Renal cortical epithelial cell (primary cell): ENCODE measurements at regions not wholly inside any gene's neighbourhood (a gene's known extent, or its start where the extent isn't known, plus 50 kb on each side); places are given as distances from the start of the nearest gene placed in this dataset.

Experiments
- DNase-seq: peaks from one replicate; pipeline ENCODE4 v3.0.0-alpha.2; 2011; ENCODE audit warnings: low read depth

DNA sequence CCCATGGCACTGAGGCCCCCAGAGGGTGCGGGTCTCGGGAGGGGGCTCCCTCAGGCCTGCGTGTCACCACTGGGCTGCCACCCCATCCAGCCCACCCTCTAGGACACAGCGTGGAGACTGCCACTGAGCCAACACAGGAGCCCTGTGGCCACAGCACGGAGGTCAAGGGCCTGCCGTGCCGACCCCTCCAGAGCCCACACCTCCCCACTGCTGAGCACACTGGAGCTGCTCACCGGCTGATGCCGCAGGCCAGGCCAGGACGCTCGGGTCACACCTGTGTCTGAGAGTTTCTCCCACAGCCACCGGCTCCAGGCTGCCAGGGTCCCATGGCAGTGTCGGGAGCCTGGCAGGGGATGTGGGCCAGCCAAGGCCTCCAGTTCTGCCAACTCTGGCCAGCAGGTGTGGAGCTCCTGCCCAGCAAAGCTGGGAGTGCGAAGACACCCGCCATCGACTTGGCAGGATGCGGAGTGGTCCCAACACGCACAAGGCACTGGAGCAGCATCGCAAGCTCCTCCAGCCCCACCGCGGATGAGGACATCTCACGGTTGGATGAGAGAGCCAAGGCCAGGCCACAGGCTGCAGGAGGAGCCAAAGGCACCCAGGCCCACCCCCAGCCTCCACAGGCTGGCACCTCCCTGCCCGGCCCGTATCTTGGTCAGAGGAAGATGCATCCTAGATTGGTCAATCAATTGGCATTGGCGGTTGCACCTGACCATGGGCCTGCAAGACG, 187.1 kb downstream of the BRD1 start:
- no peak for DNase-seq

DNA sequence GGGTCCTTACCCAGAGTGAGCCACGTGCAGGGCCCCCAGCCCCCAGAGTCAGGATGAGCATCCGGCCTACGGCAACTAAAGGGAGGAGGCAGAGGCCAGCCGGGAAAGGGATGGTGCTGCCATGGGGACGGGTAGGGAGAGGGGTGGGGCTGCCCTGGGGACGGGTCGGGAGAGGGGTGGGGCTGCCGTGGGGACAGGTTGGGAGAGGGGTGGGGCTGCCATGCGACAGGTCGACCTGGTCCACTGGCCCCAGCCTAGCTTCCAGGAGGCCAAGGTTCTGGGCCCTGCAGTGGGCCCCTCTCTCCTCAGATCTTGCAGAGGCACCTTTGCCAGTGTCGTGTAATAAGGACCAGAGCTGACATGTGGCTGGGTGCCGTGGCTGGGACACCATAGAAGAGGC, 187.7 kb downstream of the BRD1 start:
- no peak for DNase-seq

DNA sequence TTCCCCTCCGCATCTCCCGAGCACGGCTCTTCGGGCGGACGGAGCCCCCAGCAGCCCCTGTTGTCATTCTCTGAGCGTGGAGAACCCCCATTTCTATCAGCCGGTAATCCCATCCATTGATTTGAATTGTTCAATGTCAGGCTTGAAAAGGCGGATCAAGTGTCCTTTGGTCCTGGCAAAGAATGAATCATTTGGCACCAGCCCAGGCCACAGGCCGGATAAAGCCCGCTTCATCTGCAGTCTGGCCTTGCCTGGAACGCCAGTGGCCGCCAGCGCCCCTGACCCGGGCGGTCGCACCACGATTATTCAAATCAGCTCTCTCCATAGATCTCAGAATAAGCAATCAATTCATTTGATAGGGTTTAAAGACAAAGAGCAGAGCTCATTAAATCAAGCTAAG, 188.9 kb downstream of the BRD1 start:
- no peak for DNase-seq

DNA sequence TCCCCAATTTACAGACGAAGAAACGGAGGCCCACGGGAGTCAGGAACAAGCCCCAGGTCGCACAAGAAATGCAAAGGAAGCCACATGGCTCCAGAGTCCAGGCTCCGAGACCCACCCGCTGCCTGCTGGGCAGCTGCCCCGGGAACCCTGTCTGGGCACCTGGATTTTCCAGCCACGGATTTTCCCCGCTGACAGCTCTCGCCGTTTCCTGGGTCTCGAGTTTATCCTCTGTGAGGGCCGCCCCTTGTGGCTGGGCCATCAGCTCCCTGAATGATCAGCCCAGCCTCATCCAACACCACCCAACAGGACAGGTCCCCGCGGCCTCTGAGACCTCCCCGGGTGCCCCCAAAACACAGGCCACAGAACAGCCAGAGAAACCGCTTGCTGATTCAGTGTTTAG, 189.7 kb downstream of the BRD1 start:
- DNase-seq = no peak

DNA sequence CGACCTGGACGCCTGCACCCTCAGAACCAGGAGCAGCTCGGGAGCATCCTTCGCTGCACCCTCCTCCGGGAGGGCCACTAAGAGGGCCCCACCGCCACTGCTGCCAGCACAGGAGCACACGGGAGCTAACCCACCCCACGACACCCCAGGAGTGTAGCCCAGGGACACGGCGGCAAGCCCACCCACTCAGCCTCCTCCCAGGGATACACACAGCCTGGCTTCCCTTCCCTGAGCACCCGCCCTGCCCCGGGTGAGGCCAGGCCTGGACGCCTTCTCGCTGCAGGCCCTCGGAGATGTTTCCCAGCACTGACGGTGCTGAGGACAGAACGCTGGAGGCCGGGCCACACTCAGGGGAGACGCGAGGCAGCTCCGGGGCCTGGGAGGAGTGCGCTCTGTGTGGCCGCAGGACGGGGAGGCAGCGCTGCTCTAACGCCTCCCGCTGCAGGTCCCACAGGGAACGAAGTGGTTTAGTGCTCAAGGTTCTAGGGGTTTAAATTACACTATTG, 190.4 kb downstream of the BRD1 start:
- no peak for DNase-seq

DNA sequence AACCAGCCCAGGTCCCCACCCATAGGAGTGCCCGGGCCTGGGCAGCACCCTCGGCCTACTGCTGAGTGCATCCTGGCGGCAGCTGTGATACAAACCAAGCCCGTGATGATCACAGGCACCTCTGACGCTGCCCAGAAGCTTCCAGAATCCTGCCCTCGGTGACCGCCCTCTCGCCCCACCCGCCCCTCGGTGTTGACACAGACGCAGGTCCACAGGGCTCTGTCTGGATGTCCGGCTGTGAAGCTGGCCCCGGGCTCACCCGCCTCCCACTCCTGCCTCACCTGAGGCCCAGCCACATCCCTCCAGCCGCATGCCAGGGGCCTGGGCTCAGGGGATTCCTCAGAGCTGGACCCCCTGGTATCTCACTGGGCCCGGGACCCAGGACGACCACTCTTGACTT, 191.0 kb downstream of the BRD1 start:
- DNase-seq = no peak

DNA sequence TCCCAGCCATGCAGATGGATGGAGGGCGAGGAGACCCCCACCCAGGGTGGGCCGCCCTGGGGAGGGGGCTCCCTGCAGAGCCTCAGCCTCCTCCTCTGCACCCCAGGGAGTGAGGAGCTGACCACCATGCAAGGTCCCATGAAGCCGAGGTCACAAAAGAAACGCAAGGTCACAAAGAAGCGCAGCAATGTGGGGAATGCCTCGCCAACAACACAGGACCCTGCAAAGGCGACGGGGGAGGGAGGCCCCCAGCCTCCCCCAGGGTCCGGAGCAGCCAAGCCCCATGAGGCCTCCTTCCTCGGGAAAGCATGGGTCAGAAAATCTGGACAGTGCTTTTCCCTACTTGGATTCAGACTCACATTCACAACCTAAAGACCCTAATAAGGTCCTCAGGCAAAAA, 191.5 kb downstream of the BRD1 start:
- no peak for DNase-seq

DNA sequence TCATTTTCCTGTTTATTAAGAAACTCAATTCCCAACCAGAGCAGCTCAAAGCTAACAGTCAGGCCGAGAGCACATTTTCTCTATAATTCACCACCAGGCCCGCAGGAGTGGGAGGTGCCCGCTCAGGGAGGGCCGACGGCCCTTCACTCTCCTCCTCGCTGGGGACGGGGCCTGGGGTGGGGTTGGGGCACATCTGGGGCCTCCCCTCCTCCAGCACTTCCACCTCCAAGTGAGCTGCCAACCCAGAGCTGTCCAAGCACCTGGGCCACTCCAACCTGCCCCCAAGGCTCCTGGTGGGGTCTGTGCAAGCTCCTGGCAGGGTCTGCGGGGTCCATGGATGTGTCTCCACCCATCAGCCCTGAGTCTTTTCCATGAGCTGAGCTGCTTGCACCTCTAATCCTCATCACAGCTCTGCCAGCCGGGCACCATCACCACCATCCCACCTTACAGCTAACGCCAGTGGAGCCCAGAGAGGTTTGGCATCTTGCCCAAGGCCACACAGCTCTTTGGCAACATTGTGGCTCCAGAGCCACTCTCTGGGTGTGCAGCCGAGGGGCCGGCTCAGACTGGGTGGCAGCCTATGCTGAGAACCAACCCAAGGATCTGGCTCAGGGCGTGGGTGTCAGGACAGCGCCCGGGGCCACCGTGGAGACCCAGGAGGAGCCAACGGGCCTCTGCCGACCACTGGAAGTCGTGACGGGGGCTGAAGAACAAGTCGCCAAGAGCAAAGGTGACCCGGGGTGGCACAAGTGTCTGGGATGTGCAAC, 193.5 kb downstream of the BRD1 start:
- DNase-seq = no peak

DNA sequence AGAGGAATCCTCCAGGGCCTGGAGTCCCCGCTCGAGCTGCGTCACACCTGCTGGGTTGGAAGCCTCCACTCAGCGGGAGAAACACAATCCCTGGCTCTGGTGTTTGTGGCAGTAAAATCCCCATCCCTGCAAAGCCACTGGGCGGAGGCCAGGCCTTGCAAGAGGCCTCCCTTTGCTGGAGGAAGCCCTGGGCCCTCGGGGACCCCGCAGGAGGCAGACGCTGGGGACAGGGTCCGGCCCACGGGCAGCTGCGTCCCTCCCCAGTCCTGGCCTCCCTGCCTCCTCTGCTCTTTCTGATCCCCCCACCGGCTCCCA, 194.7 kb downstream of the BRD1 start:
- DNase-seq = no peak

DNA sequence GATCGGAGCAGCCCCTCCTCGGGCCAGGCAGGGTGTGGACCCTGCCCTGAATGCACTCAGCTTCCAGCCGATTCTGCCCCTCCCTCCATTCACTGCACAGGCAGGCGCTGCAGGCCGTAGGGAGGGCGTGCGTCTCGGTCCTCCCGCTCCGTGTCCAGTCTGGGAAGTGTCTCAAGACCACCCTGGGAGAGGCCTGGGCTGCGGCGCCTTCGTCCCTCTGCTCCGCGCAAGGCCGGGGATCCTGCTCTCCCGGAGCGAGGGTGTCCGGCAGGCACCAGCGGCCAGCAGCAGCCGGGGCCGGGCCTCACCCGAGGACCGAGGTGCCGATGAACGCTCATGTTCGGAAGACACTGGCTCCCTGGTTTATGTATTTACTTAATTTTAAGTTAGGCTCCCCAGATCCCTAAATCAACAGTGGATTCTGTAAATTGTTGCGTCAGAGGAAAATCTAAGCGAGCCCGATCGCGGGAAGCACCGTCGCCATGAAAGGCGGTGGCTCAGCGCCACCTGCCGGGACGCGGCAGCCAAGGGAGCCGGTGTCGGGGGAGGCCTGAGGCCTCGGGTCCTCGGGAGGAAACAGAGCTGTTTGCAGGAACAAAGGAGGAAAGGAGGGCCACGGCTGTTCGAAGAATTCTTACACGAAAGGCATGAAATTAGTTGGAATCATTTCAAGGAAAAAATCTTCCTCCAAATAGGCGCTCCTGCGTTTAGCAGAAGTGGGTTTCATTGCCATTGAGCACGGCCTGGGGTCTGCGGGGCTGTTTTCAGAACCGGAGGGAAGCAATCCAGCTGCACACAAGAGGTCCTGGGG, 195.3 kb downstream of the BRD1 start:
- peak; percentile 22 for DNase-seq

DNA sequence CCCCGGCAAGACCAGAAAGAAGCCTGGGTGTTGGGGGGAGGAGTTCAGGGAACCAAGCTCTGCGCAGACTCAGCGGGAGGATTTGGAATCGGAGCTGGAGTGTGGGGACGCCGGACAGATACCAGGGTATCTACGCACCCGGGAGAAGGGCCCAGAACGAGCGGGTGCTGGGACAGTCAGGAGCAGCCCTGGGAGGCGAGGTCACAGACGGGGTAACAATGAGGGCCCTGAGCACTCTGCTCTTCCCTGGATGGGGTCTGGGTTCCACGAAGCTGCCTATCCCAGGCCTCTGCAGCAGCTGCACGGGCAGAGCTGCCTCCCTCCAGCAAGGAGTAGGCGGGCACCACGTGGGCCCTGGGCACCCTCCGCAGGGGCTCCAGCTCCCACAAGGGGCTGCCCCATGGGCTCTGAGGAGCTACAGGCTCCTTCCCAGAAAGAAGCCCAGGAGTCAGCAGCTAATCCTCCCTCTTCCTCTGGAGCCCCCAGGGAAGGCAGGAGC, 197.2 kb downstream of the BRD1 start:
- no peak for DNase-seq

DNA sequence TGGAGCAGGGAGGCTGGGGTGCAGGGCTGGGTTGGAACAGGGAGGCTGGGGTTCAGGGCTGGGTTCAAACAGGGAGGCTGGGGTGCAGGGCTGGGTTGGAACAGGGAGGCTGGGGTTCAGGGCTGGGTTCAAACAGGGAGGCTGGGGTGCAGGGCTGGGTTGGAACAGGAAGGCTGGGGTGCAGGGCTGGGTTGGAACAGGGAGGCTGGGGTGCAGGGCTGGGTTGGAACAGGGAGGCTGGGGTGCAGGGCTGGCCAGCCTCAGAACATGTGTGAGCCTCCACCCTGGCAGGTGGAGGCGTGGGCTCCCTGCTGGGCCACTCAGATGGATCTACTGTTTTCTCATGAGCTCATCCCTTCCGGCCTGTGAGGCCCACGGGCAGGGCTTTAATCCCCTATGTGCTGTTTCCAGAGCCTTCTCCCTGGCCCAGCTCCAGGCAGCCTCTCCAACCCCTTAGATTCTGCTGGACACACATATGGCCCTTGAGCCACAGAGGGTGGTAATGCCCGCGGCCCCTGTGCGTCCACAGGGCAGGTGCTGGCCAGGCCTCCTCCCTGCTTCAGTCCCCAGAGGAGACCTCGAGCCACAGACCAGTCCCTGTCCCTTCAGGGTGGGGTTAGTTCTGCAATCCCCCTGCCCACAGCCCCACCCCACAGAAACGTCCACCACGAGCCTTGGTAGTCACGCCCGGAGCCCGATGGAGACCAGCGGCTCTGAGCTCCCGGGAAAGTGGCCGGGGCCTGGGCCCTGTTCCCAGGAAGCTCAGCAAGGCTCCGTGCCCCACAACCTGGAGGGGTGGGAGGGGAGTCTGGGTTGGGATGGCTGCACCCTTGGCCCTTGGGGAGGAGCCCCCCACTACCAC, 197.9 kb downstream of the BRD1 start:
- no peak for DNase-seq

DNA sequence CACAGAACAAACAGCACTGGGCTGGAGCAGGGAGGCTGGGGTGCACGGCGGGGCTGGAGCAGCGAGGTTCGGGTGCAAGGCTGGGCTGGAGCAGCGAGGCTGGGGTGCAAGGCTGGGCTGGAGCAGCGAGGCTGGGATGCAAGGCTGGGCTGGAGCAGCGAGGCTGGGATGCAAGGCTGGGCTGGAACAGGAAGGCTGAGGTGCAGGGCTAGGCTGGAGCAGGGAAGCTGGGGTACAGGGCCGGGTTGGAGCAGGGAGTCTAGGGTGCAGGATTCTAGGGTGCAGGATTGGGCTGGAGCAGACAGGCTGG, 198.5 kb downstream of the BRD1 start:
- DNase-seq = no peak

DNA sequence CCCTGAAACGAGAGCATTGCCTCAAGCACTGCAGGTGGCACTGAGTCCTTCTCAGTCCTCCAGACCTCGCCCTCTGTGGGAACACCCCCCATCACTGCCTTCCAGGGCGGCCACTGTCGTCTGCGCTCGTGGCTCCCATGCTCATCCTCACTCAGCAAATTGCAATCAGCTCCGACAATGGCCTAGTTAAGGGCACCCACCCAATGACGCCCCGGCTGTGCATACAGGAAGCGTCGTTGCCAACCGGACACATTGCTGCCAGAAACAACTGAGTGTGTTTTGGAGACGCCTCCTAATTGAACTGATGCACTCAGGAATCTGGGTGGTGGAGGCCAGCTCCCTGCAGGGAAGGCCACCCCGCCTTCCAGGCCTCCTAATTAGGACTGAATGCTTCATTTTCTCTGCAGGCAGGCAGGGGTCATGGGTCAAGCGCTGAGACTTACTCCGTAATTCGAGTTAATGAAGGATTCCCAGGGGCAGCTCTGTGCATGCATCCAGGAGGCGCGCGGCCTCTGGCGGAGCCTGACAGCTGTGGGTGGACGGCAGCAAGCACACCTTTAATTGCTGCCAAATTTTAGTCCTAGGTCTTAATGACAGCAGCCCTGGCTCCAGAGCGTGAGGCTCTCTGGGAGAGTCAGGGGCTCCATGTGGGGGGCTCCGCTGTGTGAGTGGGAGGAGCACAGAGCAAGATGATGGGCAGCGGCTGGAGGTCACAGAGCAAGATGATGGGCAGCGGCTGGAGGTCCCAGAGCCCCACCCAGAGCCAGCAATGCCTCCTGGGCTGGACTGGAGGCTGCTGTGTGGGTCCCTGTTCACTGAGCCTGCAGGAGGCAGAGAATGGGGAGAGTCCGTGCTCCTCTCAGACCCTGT, 199.0 kb downstream of the BRD1 start:
- DNase-seq = no peak

DNA sequence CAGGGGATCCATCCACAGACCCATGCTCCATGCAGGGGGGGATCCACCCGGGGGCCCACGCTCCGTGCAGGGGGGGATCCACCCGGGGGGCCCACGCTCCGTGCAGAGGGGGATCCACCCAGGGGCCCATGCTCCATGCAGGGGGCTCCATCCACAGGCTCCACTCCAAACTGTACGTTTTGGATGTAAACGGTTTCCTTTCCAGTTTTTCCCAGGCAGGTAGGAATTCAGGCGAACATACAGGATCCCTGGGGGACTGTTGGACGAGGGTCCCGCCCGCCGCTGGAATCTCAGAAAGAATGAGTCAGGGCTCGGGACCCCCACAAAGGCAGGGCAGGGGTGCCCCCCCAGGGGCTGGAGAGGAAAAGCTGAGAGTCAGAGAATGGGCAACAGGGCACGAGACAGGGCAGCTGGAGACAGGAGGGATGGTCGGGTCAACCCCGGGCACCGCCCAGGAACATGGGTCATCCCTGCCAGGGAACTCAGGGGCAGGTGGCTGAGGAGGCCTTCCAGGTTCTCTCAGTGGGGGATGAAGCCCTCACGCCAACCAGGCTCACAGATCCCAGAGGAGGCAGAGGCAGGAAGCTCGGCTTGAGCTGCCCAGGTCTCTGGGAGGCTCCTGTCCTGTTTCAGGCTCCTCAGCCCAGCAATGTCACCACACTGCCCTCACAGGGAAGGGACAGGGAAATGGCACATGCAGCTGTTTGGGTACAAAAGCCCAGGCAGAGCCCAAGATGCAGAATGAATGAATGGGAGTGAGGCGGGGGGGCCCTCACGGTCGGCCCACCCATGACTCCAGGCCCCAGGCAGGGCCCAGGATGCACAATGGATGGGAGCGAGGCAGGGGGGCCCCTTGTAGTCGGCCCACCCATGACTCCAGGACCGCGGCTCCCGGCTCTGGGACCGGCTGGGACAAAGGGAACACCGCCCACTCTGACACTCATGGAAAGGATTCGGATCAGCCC, 200.2 kb downstream of the BRD1 start:
- no peak for DNase-seq

DNA sequence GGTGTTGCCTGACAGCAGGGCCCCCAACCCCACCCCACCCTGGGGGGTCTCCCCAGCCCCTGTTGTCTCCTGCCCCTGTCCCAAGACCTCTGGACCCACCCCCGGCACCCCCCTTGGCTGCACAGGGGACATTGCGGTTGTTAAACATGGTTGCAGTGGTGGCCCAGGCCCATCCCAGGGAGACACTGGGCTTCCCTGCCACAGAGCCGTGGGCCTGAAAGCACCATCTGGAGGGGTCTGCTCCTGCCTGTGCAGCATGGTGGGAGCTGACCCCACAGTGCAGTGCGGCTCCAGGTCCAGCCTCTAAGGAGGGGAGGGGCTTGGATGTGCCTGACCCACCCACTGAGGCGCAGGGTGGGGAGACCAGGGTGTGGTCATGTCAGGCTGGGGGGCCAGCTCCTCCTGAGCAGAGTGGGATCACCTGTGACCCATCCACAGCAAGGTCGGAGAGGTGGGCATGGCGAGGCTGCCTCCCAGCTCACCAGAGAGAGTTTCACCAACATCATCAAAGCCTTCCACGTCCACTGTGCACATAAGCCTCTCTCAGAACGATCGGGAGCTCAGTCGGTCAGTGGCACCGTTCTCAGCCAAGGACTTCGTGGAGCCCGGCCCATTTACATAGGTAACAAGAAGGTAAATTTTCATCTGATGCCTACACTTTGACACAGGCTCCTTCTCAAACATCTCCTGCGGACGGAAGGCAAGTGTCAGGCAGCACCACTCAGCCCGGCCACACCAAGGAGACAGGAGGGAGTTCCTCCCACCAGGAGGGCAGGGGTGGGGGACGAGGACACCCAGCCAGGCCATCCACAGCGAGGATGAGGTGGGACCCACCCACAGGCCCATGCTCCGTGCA, 201.1 kb downstream of the BRD1 start:
- no peak for DNase-seq

DNA sequence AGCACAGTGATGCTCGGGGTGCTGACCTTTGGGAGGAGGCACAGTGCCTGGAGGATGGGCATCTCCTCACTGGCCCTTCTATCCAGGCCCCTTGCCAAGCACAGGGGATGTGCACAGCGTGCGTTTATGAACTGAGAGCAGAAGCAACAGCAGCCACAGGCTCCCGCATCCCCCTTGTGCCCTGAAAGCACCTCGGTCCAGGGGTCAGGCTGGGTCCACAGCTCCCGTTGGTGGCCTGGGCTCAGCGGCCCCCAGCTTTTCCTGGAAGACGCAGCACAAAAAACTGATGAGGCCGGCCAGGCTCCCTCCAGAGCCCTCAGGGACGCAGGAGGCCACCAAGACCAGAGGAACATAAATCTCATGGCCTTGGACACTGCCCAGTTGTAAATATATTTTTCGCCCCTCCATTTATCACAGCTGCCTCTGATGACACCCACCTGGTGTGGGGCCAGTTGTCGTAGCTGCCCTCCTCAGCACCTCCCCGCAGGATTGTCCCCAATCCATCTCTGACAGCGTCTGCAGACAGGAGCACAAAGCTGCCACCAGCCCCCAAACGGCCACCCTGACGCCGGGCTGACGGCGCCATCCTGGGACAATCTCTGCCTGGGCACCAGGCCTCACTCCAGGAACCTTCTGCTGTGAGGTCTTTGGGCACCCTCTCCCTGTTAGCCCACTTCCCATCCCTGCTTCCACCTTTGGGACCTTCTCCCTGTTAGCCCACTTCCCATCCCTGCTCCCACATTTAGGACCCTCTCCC, 203.1 kb downstream of the BRD1 start:
- DNase-seq = no peak

DNA sequence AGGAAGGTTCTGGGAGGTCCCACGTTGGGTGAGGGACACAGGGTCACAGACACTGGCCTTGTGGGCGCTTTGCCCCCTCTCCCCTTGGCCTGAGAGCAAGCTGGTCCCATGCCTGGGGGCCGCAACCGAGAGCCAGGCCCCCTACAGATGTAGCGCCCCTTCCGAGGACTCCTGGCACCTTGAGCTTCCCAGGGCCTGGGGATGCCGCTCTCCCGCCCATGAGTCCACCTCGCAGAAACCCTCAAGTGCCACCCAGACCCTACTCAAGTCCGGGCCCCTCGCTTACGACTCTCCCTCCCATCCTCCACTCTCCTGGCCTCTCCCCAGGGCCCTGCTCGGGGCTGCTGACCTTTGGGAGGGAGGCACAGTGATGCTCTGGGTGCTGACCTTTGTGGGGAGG, 204.0 kb downstream of the BRD1 start:
- no peak for DNase-seq
